ENCODE measurements at regions not wholly inside any gene's neighbourhood (a gene's known extent, or its start where the extent isn't known, plus 50 kb on each side); places are given as distances from the start of the nearest gene placed in this dataset.

- Mint-ChIP-seq H3K27ac (ENCODE audit: unreplicated experiment) (no peak overlapping the region), H3K4me1 (ENCODE audit: unreplicated experiment) (no peaks in the 10 kb centered on the region), H3K4me3 (ENCODE audit: unreplicated experiment) (no peak overlapping the region), H3K36me3 (ENCODE audit: unreplicated experiment) (no peaks in the 10 kb centered on the region), H3K27me3 (ENCODE audit: unreplicated experiment) (no peaks in the 10 kb centered on the region), H3K9me3 (ENCODE audit: unreplicated experiment) (peaks cover 9% of the 10 kb centered on the region)
- no peak for DNase-seq (ENCODE audit: extremely low spot score, unreplicated experiment)
- no peak for TF ChIP-seq CTCF (IDR thresholded peaks at IDR 0.05)
Measured at GRCh38 chr9:74362423-74362822, 134.7 kb upstream of the RORB start.

GRCh38 chr9:74366111-74366510, 131.0 kb upstream of the RORB start:
- TF ChIP-seq CTCF (IDR thresholded peaks at IDR 0.05), result no peak
- peaks cover 9% of the 10 kb centered on the region for H3K9me3 Mint-ChIP-seq (ENCODE audit: unreplicated experiment)
- no peaks in the 10 kb centered on the region for H3K36me3 Mint-ChIP-seq (ENCODE audit: unreplicated experiment)
- no peaks in the 10 kb centered on the region for H3K4me1 Mint-ChIP-seq (ENCODE audit: unreplicated experiment)
- no peak overlapping the region for H3K4me3 Mint-ChIP-seq (ENCODE audit: unreplicated experiment)
- DNase-seq (ENCODE audit: extremely low spot score, unreplicated experiment), result no peak
- no peak overlapping the region for H3K27ac Mint-ChIP-seq (ENCODE audit: unreplicated experiment)
- no peaks in the 10 kb centered on the region for H3K27me3 Mint-ChIP-seq (ENCODE audit: unreplicated experiment)

GRCh38 chr9:74369844-74370243, 127.3 kb upstream of the RORB start:
- peaks cover 9% of the 10 kb centered on the region for H3K9me3 Mint-ChIP-seq (ENCODE audit: unreplicated experiment)
- H3K27me3 Mint-ChIP-seq (ENCODE audit: unreplicated experiment), result no peaks in the 10 kb centered on the region
- DNase-seq (ENCODE audit: extremely low spot score, unreplicated experiment), result no peak
- no peak for TF ChIP-seq CTCF (IDR thresholded peaks at IDR 0.05)
- no peak overlapping the region for H3K4me3 Mint-ChIP-seq (ENCODE audit: unreplicated experiment)
- H3K27ac Mint-ChIP-seq (ENCODE audit: unreplicated experiment), result no peak overlapping the region
- no peaks in the 10 kb centered on the region for H3K4me1 Mint-ChIP-seq (ENCODE audit: unreplicated experiment)
- no peaks in the 10 kb centered on the region for H3K36me3 Mint-ChIP-seq (ENCODE audit: unreplicated experiment)

GRCh38 chr9:74373348-74373747, 123.8 kb upstream of the RORB start:
- no peaks in the 10 kb centered on the region for H3K4me1 Mint-ChIP-seq (ENCODE audit: unreplicated experiment)
- H3K36me3 Mint-ChIP-seq (ENCODE audit: unreplicated experiment), result no peaks in the 10 kb centered on the region
- H3K9me3 Mint-ChIP-seq (ENCODE audit: unreplicated experiment), result no peaks in the 10 kb centered on the region
- H3K4me3 Mint-ChIP-seq (ENCODE audit: unreplicated experiment), result no peak overlapping the region
- no peaks in the 10 kb centered on the region for H3K27me3 Mint-ChIP-seq (ENCODE audit: unreplicated experiment)
- DNase-seq (ENCODE audit: extremely low spot score, unreplicated experiment), result no peak
- TF ChIP-seq CTCF (IDR thresholded peaks at IDR 0.05), result no peak
- H3K27ac Mint-ChIP-seq (ENCODE audit: unreplicated experiment), result no peak overlapping the region

DNA sequence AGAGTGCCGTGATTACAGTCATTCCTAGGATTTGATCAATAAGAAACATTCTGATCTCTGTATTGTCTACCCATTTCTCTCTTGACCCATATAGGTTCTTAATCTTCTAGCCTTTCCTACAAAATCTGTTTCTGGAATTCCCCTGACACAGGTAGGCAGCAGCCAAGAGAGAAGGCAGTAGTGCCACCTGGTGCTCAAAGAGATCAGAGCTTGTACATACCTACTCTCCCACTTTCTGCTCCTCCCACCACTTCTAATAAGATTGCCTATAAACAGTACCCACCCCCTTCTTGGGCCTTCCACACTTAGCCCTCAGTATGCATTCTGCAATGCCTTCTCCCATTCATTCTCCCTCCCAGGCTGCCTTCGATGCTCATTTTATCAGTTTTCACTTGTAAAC, 117.4 kb upstream of the RORB start:
- DNase-seq (ENCODE audit: extremely low spot score, unreplicated experiment), result no peak
- Mint-ChIP-seq H3K9me3 (ENCODE audit: unreplicated experiment) (no peaks in the 10 kb centered on the region), H3K36me3 (ENCODE audit: unreplicated experiment) (no peaks in the 10 kb centered on the region), H3K27ac (ENCODE audit: unreplicated experiment) (no peak overlapping the region), H3K4me3 (ENCODE audit: unreplicated experiment) (no peak overlapping the region), H3K27me3 (ENCODE audit: unreplicated experiment) (no peaks in the 10 kb centered on the region), H3K4me1 (ENCODE audit: unreplicated experiment) (no peaks in the 10 kb centered on the region)
- no peak for TF ChIP-seq CTCF (IDR thresholded peaks at IDR 0.05)
